Renal cortical epithelial cell (primary cell): ENCODE measurements at regions not wholly inside any gene's neighbourhood (a gene's known extent, or its start where the extent isn't known, plus 50 kb on each side); places are given as distances from the start of the nearest gene placed in this dataset.
"Not testable (repeated sequence)": the region's sequence is repeated elsewhere in the genome, so short reads cannot be mapped to it uniquely, and the experiment has no call there.

Experiments
- DNase-seq: peaks from one replicate; pipeline ENCODE4 v3.0.0-alpha.2; 2011; ENCODE audit warnings: low read depth

GRCh38 chr2:89151699-89152098, 460.2 kb downstream of the RPIA start:
- not testable (repeated sequence) for DNase-seq

DNA sequence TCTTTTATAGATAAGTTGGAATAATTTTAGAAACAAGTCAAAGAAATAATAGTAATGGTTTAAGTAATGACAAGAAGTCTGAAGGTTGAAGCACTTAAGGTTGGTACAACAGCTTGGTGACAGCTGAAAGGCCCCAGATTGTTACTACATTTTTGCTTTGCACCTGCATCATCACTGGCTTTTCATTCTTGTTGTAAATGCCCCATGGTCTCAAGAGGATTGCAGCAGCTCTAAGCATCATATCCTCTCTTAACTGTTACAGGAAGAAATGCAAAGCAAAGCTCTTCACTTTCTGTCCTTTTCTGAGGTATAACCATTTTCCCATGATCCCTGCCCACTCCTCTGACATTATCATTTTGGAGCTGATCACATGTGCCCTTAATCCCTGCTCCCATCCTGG, 461.0 kb downstream of the RPIA start:
- DNase-seq = not testable (repeated sequence)

DNA sequence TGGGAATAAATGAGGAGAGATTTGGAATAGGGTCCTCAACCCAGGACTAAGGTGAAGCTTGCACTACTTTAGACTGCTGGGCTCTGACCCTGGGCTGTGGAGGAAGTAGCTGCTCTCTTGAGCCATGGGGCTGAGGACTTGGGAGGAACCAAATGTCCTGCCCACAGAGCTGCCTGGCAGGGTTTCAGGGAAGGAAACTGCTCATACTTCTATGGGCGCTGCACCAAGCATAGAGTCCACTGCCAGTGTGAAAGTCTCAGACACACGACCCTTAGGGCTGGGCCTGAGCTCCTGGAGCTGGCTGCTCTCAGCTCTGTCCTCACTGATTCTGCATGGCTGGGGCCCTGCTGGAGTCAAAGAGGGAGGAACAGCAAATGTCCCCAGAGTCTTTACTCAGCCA, 461.7 kb downstream of the RPIA start:
- DNase-seq = not testable (repeated sequence)

DNA sequence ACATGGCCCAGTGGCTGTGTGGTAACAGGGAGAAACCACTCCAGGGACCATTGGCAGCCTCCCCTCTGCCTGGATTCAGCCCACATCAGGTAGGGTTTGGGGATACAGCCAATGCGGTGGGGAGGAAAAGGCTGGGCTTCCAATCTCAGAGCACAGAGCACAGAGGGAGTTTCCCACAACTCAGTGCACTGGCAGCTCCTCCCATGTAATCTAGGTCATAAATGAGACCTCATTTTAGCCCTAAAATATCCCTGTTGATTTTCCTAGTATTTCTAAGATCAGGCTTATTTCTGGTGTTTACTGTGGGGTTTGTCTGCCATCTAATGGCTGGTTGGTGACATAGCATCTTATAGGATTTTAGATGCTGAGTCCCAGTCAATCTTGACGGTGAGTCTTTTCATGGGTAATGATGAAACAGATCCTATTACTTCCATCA, 462.8 kb downstream of the RPIA start:
- not testable (repeated sequence) for DNase-seq

- not testable (repeated sequence) for DNase-seq
These were observed 468.8 kb downstream of the RPIA start for GRCh38 chr2:89160306-89160705.

GRCh38 chr2:89161626-89162025, 470.2 kb downstream of the RPIA start:
- not testable (repeated sequence) for DNase-seq

- not testable (repeated sequence) for DNase-seq
These were observed 479.2 kb downstream of the RPIA start for GRCh38 chr2:89170506-89171173.

DNA sequence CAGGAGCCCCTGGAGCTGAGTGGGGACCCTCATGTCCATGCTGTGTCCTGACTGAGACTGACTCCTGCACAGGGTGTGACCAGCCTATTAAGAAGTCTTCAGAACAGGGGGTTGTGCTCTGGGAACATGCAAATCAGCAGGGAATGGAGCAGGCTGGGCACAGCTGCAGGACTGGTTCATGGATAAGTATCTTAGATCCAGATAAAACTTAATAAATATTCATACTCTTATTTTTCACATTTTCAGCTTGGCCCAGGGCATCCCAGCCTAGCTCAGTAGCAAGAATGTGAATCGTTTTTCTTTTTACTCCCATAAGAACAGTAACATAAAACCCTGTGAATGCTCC, 479.7 kb downstream of the RPIA start:
- DNase-seq = not testable (repeated sequence)

- DNase-seq = not testable (repeated sequence)
These were observed 485.5 kb downstream of the RPIA start for GRCh38 chr2:89177004-89177403.

GRCh38 chr2:89182221-89182620, 490.7 kb downstream of the RPIA start:
- not testable (repeated sequence) for DNase-seq

GRCh38 chr2:89184746-89185145, 493.3 kb downstream of the RPIA start:
- DNase-seq = not testable (repeated sequence)

DNA sequence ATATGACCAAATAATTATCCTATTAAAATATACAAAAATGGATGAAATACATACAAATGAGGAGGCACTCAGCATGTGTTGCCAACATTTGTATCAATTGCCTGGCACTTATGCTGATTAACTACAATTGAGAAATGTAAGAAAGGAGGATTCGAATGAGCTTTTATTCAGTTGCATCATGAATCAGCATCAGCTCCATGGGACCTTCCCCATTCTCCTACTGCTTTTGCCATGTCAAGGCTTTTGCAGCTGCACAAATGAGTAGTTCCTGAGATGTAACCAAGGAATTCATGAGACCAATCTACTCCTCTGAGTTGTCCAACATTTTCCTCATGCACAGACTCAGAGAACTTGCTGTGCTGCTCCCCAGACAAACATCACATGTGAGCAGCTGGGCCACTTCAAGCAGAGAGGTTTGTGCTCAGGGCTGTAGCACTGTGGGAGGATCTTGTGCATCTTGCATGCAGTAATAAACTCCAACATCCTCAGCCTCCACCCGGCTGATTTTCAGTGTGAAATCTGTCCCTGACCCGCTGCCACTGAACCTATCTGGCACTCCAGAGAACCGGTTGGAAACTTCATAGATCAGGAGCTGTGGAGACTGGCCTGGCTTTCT, 504.3 kb downstream of the RPIA start:
- not testable (repeated sequence) for DNase-seq

DNA sequence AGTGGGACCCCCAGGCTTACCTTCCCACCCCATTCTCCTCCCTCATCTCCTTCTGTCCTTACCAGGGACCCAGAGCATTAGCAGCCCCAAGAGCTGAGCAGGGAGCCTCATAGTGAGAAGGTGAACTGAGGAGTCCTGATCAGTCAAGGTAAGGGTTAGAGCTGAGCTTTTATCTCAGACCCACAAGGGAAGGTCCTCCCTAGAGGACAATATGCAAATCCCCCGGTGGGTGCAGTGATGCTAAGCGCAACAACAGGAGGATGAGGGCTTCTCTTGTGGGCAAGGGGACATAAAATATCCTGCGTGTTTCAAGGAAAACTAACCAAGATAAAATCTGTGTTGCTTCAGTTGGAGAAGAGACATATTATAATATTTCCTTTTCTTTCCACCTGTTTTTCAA, 505.2 kb downstream of the RPIA start:
- not testable (repeated sequence) for DNase-seq

DNA sequence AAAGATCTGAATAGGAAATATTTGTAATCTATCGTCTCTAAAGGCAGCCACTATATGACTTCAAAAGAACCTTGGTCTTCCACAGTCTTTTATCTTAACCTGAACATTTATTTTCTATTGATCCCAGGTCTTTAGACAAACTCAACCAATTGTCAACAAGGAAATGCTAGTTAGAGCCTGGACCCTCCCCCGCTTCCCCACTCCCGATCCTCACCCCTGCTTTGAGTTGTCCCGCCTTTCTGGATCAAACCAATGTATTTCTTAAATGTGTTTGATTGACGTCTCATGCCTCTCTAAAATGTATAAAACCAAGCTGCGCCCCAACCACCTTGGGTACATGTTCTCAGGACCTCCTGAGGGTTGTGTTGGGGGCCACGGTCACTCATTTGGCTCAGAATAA, 506.6 kb downstream of the RPIA start:
- DNase-seq = not testable (repeated sequence)

DNA sequence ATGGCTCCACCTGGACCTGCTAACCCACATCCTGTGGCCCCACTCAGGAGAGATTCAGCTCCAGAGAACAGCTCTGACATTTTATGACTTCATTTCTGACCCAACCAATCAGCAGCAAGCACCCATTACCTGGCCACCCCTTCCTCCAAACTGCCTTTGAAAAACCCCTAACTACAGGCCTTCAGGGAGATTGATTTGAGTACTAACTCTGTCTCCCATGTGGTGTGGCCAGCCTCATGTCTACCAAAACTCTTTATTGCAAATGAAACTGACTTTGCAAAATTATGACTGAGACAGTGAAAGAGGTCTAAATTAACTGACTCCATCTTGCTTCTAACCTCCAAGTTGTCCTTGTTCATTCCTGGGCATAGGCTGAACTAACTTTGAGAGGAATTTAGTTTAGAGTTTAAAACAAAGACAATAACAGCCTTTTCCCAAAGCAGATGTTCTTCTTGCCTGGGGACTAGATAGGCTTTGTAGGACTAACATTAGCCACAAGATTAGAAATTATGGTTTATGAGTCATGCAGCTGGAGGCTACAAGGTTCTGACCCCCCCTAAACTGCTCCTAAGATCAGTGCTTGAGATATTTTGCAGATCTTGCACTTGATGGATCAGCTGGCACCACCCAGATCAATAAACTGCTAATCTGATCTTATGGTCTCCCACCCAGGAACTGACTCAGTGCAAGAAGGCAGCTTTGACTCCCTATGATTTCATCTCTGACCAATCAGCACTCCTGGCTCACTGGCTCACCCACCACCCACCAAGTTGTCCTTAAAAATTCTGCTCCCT, 508.2 kb downstream of the RPIA start:
- DNase-seq = not testable (repeated sequence)

DNA sequence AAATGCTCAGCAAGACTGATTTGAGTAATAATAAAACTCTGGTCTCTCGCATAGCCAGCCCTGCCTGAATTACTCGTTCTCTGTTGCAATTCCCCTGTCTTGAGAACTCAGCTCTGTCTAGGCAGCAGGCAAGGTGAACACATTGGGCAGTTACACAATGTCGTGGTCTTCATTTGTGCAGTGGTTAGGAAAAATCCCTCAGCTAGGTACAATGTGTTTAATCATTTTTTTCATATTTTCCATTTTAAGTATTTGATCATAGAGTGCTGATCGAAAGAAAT, 508.7 kb downstream of the RPIA start:
- DNase-seq = not testable (repeated sequence)

- not testable (repeated sequence) for DNase-seq
These were observed 511.0 kb downstream of the RPIA start for GRCh38 chr2:89202518-89202917.

DNA sequence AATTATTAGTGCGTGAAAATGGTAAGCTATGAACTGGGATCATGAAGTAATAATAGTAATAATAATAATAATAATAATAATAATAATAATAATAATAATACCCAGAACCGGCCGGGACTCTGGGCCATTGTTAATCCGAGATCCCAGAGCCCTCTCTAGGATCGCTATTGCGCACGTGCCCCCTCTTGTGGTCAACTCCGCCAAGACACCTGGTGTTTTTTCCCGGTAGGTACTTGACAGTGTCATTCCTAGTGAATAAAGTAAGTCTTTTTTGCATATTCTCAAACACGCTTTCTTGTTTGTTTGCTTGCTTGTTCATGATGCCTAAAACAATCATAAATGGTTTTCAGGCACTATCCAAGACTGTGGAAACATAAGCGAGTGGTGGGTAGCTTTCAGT, 513.7 kb downstream of the RPIA start:
- not testable (repeated sequence) for DNase-seq

DNA sequence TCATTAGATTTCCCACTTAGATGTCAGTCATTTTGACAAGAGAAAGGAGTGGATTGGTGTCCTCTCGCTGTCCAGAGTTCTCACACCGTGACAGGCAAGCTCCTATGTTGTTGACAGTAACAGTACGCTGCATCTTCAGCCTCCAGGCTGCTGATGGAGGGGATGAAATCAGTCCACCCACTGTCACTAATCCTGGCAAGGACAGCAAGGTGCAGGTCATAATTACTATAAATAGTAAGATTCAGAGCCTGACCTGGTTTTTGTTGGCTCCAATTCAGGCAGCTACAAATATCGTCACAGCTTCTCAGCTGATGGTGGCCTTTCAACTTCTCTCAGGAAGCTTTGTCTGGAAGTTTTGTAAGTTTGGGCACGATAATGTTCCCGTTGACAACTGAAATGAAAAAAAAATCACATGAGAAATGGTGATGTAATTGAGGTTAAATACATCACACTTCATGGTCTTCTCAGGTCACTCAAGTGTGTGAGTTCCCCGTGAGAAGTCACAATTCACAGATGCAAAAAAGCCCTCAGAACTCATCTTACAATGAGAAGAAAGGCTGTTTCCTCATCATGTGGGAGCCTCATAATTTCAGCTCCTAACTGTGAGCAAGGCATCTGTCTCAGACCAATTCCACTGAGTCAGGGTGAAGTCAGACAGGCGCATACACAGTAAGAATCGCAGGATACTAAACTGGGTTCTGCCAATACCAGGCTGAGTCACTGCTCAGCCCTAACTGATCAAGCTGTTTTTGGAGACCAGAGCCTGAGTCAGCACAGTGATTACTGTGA, 516.9 kb downstream of the RPIA start:
- peak; percentile 18 for DNase-seq

GRCh38 chr2:89213151-89213550, 521.7 kb downstream of the RPIA start:
- DNase-seq = not testable (repeated sequence)

DNA sequence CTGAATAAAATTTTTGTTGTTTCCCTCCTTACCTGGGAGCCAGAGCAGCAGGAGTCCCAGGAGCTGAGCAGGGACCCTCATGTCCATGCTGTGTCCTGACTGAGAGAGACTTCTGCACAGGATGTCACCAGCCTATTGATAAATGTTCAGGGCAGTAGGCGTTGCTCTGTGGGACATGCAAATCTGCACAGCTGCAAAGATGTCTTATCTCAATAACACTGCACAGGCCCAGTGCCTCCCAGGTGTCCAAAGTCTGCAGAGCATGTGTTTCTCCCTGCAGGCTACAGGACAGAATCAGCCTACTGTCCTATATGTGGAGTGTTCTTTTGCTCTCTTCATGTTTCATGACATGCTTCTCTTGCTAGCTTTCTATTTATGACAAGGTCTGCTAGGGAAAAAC, 522.3 kb downstream of the RPIA start:
- not testable (repeated sequence) for DNase-seq

- DNase-seq = not testable (repeated sequence)
These were observed 530.0 kb downstream of the RPIA start for GRCh38 chr2:89221474-89221873.
